ENCODE measurements at regions not wholly inside any gene's neighbourhood (a gene's known extent, or its start where the extent isn't known, plus 50 kb on each side); places are given as distances from the start of the nearest gene placed in this dataset.

- TF ChIP-seq CTCF (conservative IDR thresholded peaks at IDR 0.05) (no peak), ZFX (IDR thresholded peaks at IDR 0.05) (no peak)
Measured at GRCh38 chr12:82055391-82055790, 296.2 kb upstream of the PPFIA2 start.

Data from C4-2B (cell line).